HL-60 (cell line): ENCODE measurements at regions not wholly inside any gene's neighbourhood (a gene's known extent, or its start where the extent isn't known, plus 50 kb on each side); places are given as distances from the start of the nearest gene placed in this dataset.

Experiments
- GABPA ChIP-seq: IDR thresholded peaks from 2 replicates; pipeline ENCODE4 v1.6.1; 2012; ENCODE audit warnings: low read depth
- TF ChIP-seq, protein P1 (sequence below): IDR thresholded peaks from one replicate; pipeline ENCODE4 v1.5.1; 2011; ENCODE audit warnings: low read length, control low read depth, inconsistent platforms; ENCODE audit not compliant: insufficient read depth

- TF ChIP-seq GABPA: no peak
- TF ChIP-seq, protein P1, sequence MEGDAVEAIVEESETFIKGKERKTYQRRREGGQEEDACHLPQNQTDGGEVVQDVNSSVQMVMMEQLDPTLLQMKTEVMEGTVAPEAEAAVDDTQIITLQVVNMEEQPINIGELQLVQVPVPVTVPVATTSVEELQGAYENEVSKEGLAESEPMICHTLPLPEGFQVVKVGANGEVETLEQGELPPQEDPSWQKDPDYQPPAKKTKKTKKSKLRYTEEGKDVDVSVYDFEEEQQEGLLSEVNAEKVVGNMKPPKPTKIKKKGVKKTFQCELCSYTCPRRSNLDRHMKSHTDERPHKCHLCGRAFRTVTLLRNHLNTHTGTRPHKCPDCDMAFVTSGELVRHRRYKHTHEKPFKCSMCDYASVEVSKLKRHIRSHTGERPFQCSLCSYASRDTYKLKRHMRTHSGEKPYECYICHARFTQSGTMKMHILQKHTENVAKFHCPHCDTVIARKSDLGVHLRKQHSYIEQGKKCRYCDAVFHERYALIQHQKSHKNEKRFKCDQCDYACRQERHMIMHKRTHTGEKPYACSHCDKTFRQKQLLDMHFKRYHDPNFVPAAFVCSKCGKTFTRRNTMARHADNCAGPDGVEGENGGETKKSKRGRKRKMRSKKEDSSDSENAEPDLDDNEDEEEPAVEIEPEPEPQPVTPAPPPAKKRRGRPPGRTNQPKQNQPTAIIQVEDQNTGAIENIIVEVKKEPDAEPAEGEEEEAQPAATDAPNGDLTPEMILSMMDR: no peak
These were observed 116.8 kb upstream of the MYO3A start for GRCh38 chr10:25817200-25817599.
